Effector memory CD8-positive, alpha-beta T cell (primary cell): ENCODE measurements at regions not wholly inside any gene's neighbourhood (a gene's known extent, or its start where the extent isn't known, plus 50 kb on each side); places are given as distances from the start of the nearest gene placed in this dataset.

Source experiments
- ATAC-seq: fragments of 150-1000 bp; cut with Tn5 transposase; replicated peaks from 2 replicates; pipeline ENCODE4 v1.10.0; 2021; ENCODE audit warnings: mild to moderate bottlenecking, moderate library complexity
- DNase-seq, 3 experiments: peaks; one replicate each; pipeline ENCODE4 v3.0.0; 2021
- H3K27ac Mint-ChIP-seq, 2 donors: one replicate each; pipeline ENCODE4 v1.8.0; 2022; ENCODE audit warnings: mild to moderate bottlenecking in 2 of 2, mixed read lengths in 2 of 2, moderate library complexity in 2 of 2
- H3K27me3 Mint-ChIP-seq, 2 donors: one replicate each; pipeline ENCODE4 v1.8.0; 2022; ENCODE audit warnings: mixed read lengths in 2 of 2
- H3K36me3 Mint-ChIP-seq: one replicate; pipeline ENCODE4 v1.8.0; 2022; ENCODE audit warnings: mild to moderate bottlenecking, moderate library complexity, mixed read lengths; ENCODE audit not compliant: insufficient read depth
- H3K4me1 Mint-ChIP-seq, 2 donors: one replicate each; pipeline ENCODE4 v1.8.0; 2022; ENCODE audit warnings: low read depth in 2 of 2, mixed read lengths in 2 of 2
- H3K4me3 Mint-ChIP-seq, 2 donors: one replicate each; pipeline ENCODE4 v1.8.0; 2022; ENCODE audit warnings: mild to moderate bottlenecking in 2 of 2, mixed read lengths in 2 of 2, moderate library complexity in 2 of 2
- H3K9me3 Mint-ChIP-seq, 2 donors: one replicate each; pipeline ENCODE4 v1.8.0; 2022; ENCODE audit warnings: mixed read lengths in 2 of 2

GRCh38 chr13:68506888-68507551, 1276.9 kb upstream of the PCDH9 start:
- Mint-ChIP-seq H3K36me3 (no peaks in the 10 kb centered on the region), H3K27ac (no peak overlapping the region), H3K4me3 (no peak overlapping the region), H3K27me3 (no peaks in the 10 kb centered on the region), H3K9me3 (no peaks in the 10 kb centered on the region), H3K4me1 (no peaks in the 10 kb centered on the region)
- ATAC-seq, result no peak
- DNase-seq, result no peak

GRCh38 chr13:68490594-68490993, 1260.5 kb upstream of the PCDH9 start:
- no peak overlapping the region for H3K4me3 Mint-ChIP-seq
- no peaks in the 10 kb centered on the region for H3K4me1 Mint-ChIP-seq
- no peaks in the 10 kb centered on the region for H3K36me3 Mint-ChIP-seq
- no peak overlapping the region for H3K27ac Mint-ChIP-seq
- DNase-seq (no peak), ATAC-seq (no peak)
- no peaks in the 10 kb centered on the region for H3K27me3 Mint-ChIP-seq
- peaks cover 3 to 4% of the 10 kb centered on the region in 2 donors for H3K9me3 Mint-ChIP-seq

- Mint-ChIP-seq H3K4me1 (no peaks in the 10 kb centered on the region), H3K27me3 (no peaks in the 10 kb centered on the region), H3K9me3 (peaks cover 7 to 22% of the 10 kb centered on the region in 2 donors), H3K36me3 (no peaks in the 10 kb centered on the region), H3K4me3 (no peak overlapping the region), H3K27ac (no peak overlapping the region)
- ATAC-seq, result no peak
- no peak for DNase-seq
These were observed 1251.0 kb upstream of the PCDH9 start for GRCh38 chr13:68481130-68481529.

- Mint-ChIP-seq H3K27ac (no peak overlapping the region), H3K4me1 (no peaks in the 10 kb centered on the region), H3K27me3 (no peaks in the 10 kb centered on the region), H3K4me3 (no peak overlapping the region), H3K36me3 (no peaks in the 10 kb centered on the region), H3K9me3 (peaks cover 4 to 5% of the 10 kb centered on the region in 2 donors)
- ATAC-seq (no peak), DNase-seq (no peak)
These were observed 1243.7 kb upstream of the PCDH9 start for GRCh38 chr13:68473834-68474326.

GRCh38 chr13:68467160-68467559, 1237.0 kb upstream of the PCDH9 start:
- H3K27me3 Mint-ChIP-seq, result no peaks in the 10 kb centered on the region
- no peaks in the 10 kb centered on the region for H3K4me1 Mint-ChIP-seq
- ATAC-seq, result no peak
- no peak overlapping the region for H3K27ac Mint-ChIP-seq
- H3K36me3 Mint-ChIP-seq, result no peaks in the 10 kb centered on the region
- peaks cover 11 to 17% of the 10 kb centered on the region in 2 donors for H3K9me3 Mint-ChIP-seq
- no peak overlapping the region for H3K4me3 Mint-ChIP-seq
- DNase-seq, result no peak

- no peaks in the 10 kb centered on the region for H3K27me3 Mint-ChIP-seq
- no peak for ATAC-seq
- DNase-seq, result no peak
- no peak overlapping the region for H3K4me3 Mint-ChIP-seq
- no peaks in the 10 kb centered on the region for H3K4me1 Mint-ChIP-seq
- H3K9me3 Mint-ChIP-seq, result no peaks in the 10 kb centered on the region
- H3K27ac Mint-ChIP-seq, result no peak overlapping the region
- no peaks in the 10 kb centered on the region for H3K36me3 Mint-ChIP-seq
These were observed 1210.7 kb upstream of the PCDH9 start for GRCh38 chr13:68440874-68441273.

- Mint-ChIP-seq H3K4me3 (no peak overlapping the region), H3K27me3 (no peaks in the 10 kb centered on the region), H3K36me3 (no peaks in the 10 kb centered on the region), H3K27ac (no peak overlapping the region), H3K9me3 (no peaks in the 10 kb centered on the region), H3K4me1 (no peaks in the 10 kb centered on the region)
- no peak for DNase-seq
- ATAC-seq, result no peak
These were observed 1209.7 kb upstream of the PCDH9 start for GRCh38 chr13:68439817-68440216.

GRCh38 chr13:68428292-68428691, 1198.2 kb upstream of the PCDH9 start:
- DNase-seq (no peak), ATAC-seq (no peak)
- peaks cover 8 to 19% of the 10 kb centered on the region in 2 donors for H3K9me3 Mint-ChIP-seq
- H3K4me1 Mint-ChIP-seq, result no peaks in the 10 kb centered on the region
- no peak overlapping the region for H3K4me3 Mint-ChIP-seq
- H3K27ac Mint-ChIP-seq, result no peak overlapping the region
- H3K36me3 Mint-ChIP-seq, result no peaks in the 10 kb centered on the region
- H3K27me3 Mint-ChIP-seq, result no peaks in the 10 kb centered on the region

- H3K36me3 Mint-ChIP-seq, result no peaks in the 10 kb centered on the region
- ATAC-seq (no peak), DNase-seq (no peak)
- no peaks in the 10 kb centered on the region for H3K4me1 Mint-ChIP-seq
- no peak overlapping the region for H3K27ac Mint-ChIP-seq
- no peaks in the 10 kb centered on the region for H3K27me3 Mint-ChIP-seq
- peaks cover 14 to 30% of the 10 kb centered on the region in 2 donors for H3K9me3 Mint-ChIP-seq
- H3K4me3 Mint-ChIP-seq, result no peak overlapping the region
These were observed 1187.7 kb upstream of the PCDH9 start for GRCh38 chr13:68417801-68418200.

GRCh38 chr13:68410007-68410406, 1179.9 kb upstream of the PCDH9 start:
- DNase-seq, result no peak
- H3K27ac Mint-ChIP-seq, result no peak overlapping the region
- H3K36me3 Mint-ChIP-seq, result no peaks in the 10 kb centered on the region
- no peak for ATAC-seq
- peaks cover 16 to 26% of the 10 kb centered on the region in 2 donors for H3K9me3 Mint-ChIP-seq
- no peak overlapping the region for H3K4me3 Mint-ChIP-seq
- H3K27me3 Mint-ChIP-seq, result no peaks in the 10 kb centered on the region
- no peaks in the 10 kb centered on the region for H3K4me1 Mint-ChIP-seq

GRCh38 chr13:68390987-68391386, 1160.9 kb upstream of the PCDH9 start:
- H3K27me3 Mint-ChIP-seq, result no peaks in the 10 kb centered on the region
- ATAC-seq, result no peak
- H3K4me1 Mint-ChIP-seq, result no peaks in the 10 kb centered on the region
- H3K4me3 Mint-ChIP-seq, result no peak overlapping the region
- H3K9me3 Mint-ChIP-seq, result peaks cover 6% of the 10 kb centered on the region in 2 donors
- H3K36me3 Mint-ChIP-seq, result no peaks in the 10 kb centered on the region
- DNase-seq, result no peak
- H3K27ac Mint-ChIP-seq, result no peak overlapping the region

GRCh38 chr13:68386808-68387207, 1156.7 kb upstream of the PCDH9 start:
- ATAC-seq (no peak), DNase-seq (no peak)
- H3K4me3 Mint-ChIP-seq, result no peak overlapping the region
- no peaks in the 10 kb centered on the region for H3K27me3 Mint-ChIP-seq
- H3K9me3 Mint-ChIP-seq, result peaks cover 6% of the 10 kb centered on the region in 2 donors
- no peaks in the 10 kb centered on the region for H3K36me3 Mint-ChIP-seq
- no peak overlapping the region for H3K27ac Mint-ChIP-seq
- no peaks in the 10 kb centered on the region for H3K4me1 Mint-ChIP-seq

- Mint-ChIP-seq H3K4me3 (no peak overlapping the region), H3K27me3 (no peaks in the 10 kb centered on the region), H3K4me1 (no peaks in the 10 kb centered on the region), H3K36me3 (no peaks in the 10 kb centered on the region), H3K27ac (no peak overlapping the region), H3K9me3 (peaks cover 7 to 8% of the 10 kb centered on the region in 2 donors)
- DNase-seq (no peak), ATAC-seq (no peak)
These were observed 1150.2 kb upstream of the PCDH9 start for GRCh38 chr13:68380041-68380973.

GRCh38 chr13:68378294-68378693, 1148.2 kb upstream of the PCDH9 start:
- Mint-ChIP-seq H3K4me3 (no peak overlapping the region), H3K27ac (no peak overlapping the region), H3K36me3 (no peaks in the 10 kb centered on the region), H3K27me3 (no peaks in the 10 kb centered on the region), H3K9me3 (peaks cover 8 to 9% of the 10 kb centered on the region in 2 donors), H3K4me1 (no peaks in the 10 kb centered on the region)
- DNase-seq (no peak), ATAC-seq (no peak)
